ENCODE measurements at regions not wholly inside any gene's neighbourhood (a gene's known extent, or its start where the extent isn't known, plus 50 kb on each side); places are given as distances from the start of the nearest gene placed in this dataset.

GRCh38 chr3:22089284-22089683, 338.3 kb upstream of the ZNF385D start:
- H3K4me3 Mint-ChIP-seq, result no peak overlapping the region
- DNase-seq (ENCODE audit: low spot score), result peak; percentile 21
- no peak overlapping the region for H3K27ac Mint-ChIP-seq
- peaks cover 10% of the 10 kb centered on the region for H3K27me3 Mint-ChIP-seq (ENCODE audit: low read depth)
- no peaks in the 10 kb centered on the region for H3K9me3 Mint-ChIP-seq
- ChIA-PET POLR2A (no interaction called here), CTCF (interaction anchor here (0.5 to 1.7 kb wide), 6 partner anchors 8 to 871 kb away, joined by 3 to 5 read pairs (median 4); no protein-coding TSS in a partner anchor)
- H3K4me1 Mint-ChIP-seq, result no peaks in the 10 kb centered on the region
- TF ChIP-seq CTCF (IDR thresholded peaks at IDR 0.05) (0 out of 2 replicates have a peak, but pooled peaks have one; percentile 35), CREM (CRISPR knock-in tag; IDR thresholded peaks at IDR 0.05) (no peak), PRRX2 (CRISPR knock-in tag; IDR thresholded peaks at IDR 0.05) (no peak), NR1H2 (CRISPR knock-in tag; IDR thresholded peaks at IDR 0.05) (no peak), ETV6 (CRISPR knock-in tag; IDR thresholded peaks at IDR 0.05) (no peak)
- H3K36me3 Mint-ChIP-seq, result no peaks in the 10 kb centered on the region
- ATAC-seq, result peak; percentile 94

- ATAC-seq (no peak), DNase-seq (ENCODE audit: low spot score) (no peak)
- POLR2A ChIA-PET, result no interaction called here
- Mint-ChIP-seq H3K27ac (no peak overlapping the region), H3K4me1 (no peaks in the 10 kb centered on the region), H3K9me3 (no peaks in the 10 kb centered on the region), H3K27me3 (ENCODE audit: low read depth) (peaks cover under 1% of the 10 kb centered on the region), H3K36me3 (no peaks in the 10 kb centered on the region), H3K4me3 (no peak overlapping the region)
- CTCF ChIA-PET, result no interaction called here
- no peak for TF ChIP-seq OVOL2 (CRISPR knock-in tag; IDR thresholded peaks at IDR 0.05; ENCODE audit: borderline replicate concordance)
- no peak for TF ChIP-seq ZNF121 (CRISPR knock-in tag; IDR thresholded peaks at IDR 0.05)
- TF ChIP-seq ZNF512 (CRISPR knock-in tag; IDR thresholded peaks at IDR 0.05; ENCODE audit: borderline replicate concordance), result no peak
- no peak for TF ChIP-seq ERG (CRISPR knock-in tag; IDR thresholded peaks at IDR 0.05)
- no peak for TF ChIP-seq ZNF232 (CRISPR knock-in tag; IDR thresholded peaks at IDR 0.05)
- TF ChIP-seq JUN (CRISPR knock-in tag; IDR thresholded peaks at IDR 0.05), result no peak
- no peak for TF ChIP-seq STAT6 (CRISPR knock-in tag; conservative IDR thresholded peaks at IDR 0.05; ENCODE audit: low read depth)
- TF ChIP-seq USF1 (CRISPR knock-in tag; IDR thresholded peaks at IDR 0.05), result no peak
- TF ChIP-seq HMGA2 (CRISPR knock-in tag; IDR thresholded peaks at IDR 0.05), result no peak
- TF ChIP-seq ZNF425 (CRISPR knock-in tag; conservative IDR thresholded peaks at IDR 0.05), result no peak
- TF ChIP-seq ZNF317 (CRISPR knock-in tag; IDR thresholded peaks at IDR 0.05; ENCODE audit: borderline replicate concordance, low read depth), result no peak
- no peak for TF ChIP-seq SOX15 (CRISPR knock-in tag; IDR thresholded peaks at IDR 0.05)
- TF ChIP-seq ZNF219 (CRISPR knock-in tag; IDR thresholded peaks at IDR 0.05; ENCODE audit: borderline replicate concordance), result no peak
Observed at GRCh38 chr3:22091329-22091728, 340.3 kb upstream of the ZNF385D start.

All from WTC11 (cell line).